Fibroblast of pulmonary artery (primary cell): ENCODE measurements at regions not wholly inside any gene's neighbourhood (a gene's known extent, or its start where the extent isn't known, plus 50 kb on each side); places are given as distances from the start of the nearest gene placed in this dataset.

ENCODE experiments used
- DNase-seq: peaks from one replicate; pipeline ENCODE4 v3.0.0-alpha.2; 2010; ENCODE audit warnings: low read depth
- H3K4me3 ChIP-seq: replicated peaks from 2 replicates; pipeline ENCODE4 v1.5.1; 2011; ENCODE audit warnings: low read depth, mild to moderate bottlenecking, control low read depth, low read length, moderate library complexity
- TF ChIP-seq, protein P1 (sequence below): IDR thresholded peaks from 2 replicates; pipeline ENCODE4 v1.5.1; 2011; ENCODE audit warnings: mild to moderate bottlenecking, control low read depth, low read length, inconsistent platforms; ENCODE audit errors: missing control alignments

DNA sequence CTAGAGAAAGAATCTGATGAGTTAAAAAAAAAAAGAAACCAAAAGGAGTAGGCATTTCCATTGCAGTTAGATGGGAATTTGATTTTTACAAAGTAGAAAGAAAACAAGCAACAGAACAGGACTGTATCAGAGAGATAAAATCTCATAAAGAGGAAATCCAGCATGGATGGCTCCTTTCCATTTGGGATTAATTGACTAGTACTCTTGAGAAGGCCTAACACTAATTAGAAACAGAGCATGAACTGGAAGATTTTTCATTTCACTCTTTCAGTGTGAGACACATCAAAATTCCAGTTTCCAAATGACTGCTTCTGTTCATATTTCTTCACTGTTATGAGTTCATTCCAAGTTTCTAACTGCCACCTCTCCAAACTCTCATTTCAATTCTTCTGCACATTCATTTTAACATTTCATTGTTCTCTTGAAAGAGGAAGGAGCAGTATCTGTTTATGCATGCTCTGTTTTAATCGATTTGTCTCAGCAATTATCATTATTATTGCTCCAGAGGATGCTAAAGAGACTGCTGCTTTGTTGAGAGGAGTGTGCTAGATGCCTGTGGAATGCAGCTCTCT is 108.8 kb upstream of the PIEZO2 start:
- TF ChIP-seq, protein P1, sequence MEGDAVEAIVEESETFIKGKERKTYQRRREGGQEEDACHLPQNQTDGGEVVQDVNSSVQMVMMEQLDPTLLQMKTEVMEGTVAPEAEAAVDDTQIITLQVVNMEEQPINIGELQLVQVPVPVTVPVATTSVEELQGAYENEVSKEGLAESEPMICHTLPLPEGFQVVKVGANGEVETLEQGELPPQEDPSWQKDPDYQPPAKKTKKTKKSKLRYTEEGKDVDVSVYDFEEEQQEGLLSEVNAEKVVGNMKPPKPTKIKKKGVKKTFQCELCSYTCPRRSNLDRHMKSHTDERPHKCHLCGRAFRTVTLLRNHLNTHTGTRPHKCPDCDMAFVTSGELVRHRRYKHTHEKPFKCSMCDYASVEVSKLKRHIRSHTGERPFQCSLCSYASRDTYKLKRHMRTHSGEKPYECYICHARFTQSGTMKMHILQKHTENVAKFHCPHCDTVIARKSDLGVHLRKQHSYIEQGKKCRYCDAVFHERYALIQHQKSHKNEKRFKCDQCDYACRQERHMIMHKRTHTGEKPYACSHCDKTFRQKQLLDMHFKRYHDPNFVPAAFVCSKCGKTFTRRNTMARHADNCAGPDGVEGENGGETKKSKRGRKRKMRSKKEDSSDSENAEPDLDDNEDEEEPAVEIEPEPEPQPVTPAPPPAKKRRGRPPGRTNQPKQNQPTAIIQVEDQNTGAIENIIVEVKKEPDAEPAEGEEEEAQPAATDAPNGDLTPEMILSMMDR = no peak
- no peak overlapping the region for H3K4me3 ChIP-seq
- no peak for DNase-seq

DNA sequence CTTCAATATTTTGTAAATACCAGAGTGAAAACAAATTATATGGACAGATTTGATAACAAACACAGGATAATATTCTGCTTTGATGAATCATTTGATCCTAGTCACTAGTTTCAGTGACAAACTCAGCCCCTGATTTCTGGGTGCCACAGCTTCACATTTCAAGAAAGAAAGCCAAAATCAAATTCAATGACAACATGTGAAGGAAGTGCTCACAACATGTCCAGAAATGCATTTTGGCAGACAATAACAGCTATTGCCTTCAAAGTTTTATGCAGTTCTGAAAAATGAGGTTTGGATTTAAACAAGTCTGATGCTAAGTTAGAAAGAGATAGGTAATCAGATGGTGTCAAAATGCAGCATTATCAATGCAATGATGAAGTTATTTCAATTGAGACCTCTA is 106.9 kb upstream of the PIEZO2 start:
- no peak for DNase-seq
- H3K4me3 ChIP-seq = no peak overlapping the region
- TF ChIP-seq, protein P1 = no peak

DNA sequence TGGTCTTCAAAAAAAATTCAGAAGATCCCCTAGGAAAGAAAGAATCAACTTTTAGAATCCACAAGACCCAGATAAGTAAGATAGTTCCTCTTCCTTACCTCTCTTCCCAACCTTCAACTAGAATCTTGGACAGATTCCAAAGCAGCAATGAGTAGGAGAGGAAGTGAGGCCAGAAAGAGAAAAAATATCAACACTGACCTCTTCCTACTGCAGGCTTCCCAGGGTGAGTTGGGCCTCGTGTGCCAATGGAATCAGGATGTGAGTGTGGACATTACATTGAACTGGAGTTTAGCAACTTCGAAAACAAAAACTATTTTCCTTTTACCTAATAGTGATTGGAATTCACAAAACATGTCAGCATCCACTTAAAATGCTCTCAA is 102.5 kb upstream of the PIEZO2 start:
- TF ChIP-seq, protein P1 = no peak
- DNase-seq = peak; percentile 58
- no peak overlapping the region for H3K4me3 ChIP-seq

DNA sequence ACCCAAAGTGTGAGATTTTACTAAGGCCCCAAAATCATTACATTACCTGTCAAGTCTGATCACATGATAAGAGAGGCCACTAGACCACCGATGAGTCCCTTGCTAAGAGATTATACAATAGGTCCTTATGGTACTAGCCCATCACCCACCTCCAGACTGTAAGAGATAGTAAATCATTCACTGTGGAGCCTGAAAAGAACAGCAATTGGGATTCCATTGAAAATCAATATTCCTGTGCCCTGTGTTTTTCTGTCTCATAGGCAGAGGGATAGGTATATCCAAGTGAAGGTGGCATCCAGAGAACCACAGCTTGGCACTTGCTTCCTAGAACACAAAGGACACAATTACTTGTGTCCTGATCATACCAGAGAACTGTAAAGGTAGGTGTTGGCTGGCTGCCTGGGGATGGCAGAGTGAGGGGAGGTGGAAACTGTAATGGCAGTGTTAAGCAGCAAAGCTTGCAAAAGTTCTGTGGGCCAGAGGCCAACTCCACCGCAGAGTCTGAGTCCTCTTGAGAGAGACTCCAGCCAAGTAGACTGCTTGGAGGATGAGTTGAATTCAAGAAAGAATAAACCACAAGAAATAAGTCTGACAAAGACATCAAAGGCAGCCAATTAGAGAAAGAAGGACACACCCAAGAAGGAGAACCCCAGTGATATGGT is 102.0 kb upstream of the PIEZO2 start:
- TF ChIP-seq, protein P1 = no peak
- peak; percentile 48 for DNase-seq
- no peak overlapping the region for H3K4me3 ChIP-seq

DNA sequence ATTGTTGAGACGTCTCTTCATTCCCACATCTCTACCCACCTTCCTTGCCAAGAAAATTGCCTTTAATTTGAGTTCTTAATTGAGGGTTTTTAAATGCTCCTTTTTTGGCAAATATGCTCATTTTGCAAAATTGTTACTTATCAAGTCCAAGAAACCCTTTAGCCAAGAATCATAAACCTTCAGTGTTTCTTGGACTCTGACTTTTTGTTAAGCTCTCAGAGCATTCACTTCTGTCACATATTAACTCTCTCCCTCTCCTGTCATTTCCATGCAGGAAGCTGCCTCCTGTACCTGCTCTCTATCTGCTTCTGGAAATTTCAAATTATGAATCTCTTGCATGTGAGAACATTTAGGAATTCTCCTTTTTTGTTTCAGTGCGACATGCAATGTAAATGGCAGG is 100.0 kb upstream of the PIEZO2 start:
- no peak overlapping the region for H3K4me3 ChIP-seq
- no peak for DNase-seq
- TF ChIP-seq, protein P1 = no peak

DNA sequence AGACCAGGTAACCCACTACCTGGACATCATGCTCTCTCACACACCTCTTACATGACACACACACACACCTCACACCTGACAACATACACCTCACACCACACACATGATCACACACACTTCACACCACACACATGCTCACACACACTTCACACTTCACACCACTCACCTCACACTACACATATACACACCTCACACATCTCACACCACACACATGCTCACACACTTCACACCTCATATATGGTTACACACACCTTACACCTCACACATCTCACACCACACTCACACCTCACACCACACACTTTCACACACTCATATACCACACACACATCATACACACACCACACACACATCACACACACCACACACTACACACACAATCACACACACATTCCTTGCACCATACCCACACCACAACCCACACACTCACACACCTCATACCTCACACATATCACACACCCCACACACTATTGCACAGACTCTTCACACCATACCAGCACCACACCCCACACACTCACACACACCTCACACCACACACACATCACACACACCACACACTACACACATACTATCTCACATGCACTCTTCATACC is 98.1 kb upstream of the PIEZO2 start:
- TF ChIP-seq, protein P1 = no peak
- H3K4me3 ChIP-seq = no peak overlapping the region
- no peak for DNase-seq
